ENCODE measurements at regions not wholly inside any gene's neighbourhood (a gene's known extent, or its start where the extent isn't known, plus 50 kb on each side); places are given as distances from the start of the nearest gene placed in this dataset.

GRCh38 chr9:96050861-96051155 is 175.3 kb downstream of the ERCC6L2 start:
- Histone ChIP-seq H3K4me1 (ENCODE audit: control insufficient read depth, low read length) (no peaks in the 10 kb centered on the region), H3K79me2 (ENCODE audit: control insufficient read depth, low read length) (no peaks in the 10 kb centered on the region), H3K36me3 (ENCODE audit: control insufficient read depth, low read length) (no peaks in the 10 kb centered on the region), H3K9me2 (replicated peaks; ENCODE audit: control insufficient read depth, low read length) (no peaks in the 10 kb centered on the region), H3K4me3 (ENCODE audit: low read length) (no peak overlapping the region), H3K27me3 (ENCODE audit: control insufficient read depth, low read length) (no peaks in the 10 kb centered on the region; the same call in 1 of the 2 replicates), H3K4me2 (ENCODE audit: low read length) (no peak overlapping the region), H3K27ac (ENCODE audit: low read depth, low read length) (no peak overlapping the region), H3K9me3 (ENCODE audit: control insufficient read depth, insufficient read depth, low read length) (peaks cover 3% of the 10 kb centered on the region; the same call in 1 of the 2 replicates), H4K20me1 (ENCODE audit: control insufficient read depth, insufficient read depth, low read depth, low read length) (no peaks in the 10 kb centered on the region), H3F3A (ENCODE audit: control insufficient read depth, insufficient read depth) (no peaks in the 10 kb centered on the region)
- no peak for TF ChIP-seq EZH2phosphoT487 (IDR thresholded peaks at IDR 0.05; ENCODE audit: borderline replicate concordance, low read length)
- TF ChIP-seq, protein P1, sequence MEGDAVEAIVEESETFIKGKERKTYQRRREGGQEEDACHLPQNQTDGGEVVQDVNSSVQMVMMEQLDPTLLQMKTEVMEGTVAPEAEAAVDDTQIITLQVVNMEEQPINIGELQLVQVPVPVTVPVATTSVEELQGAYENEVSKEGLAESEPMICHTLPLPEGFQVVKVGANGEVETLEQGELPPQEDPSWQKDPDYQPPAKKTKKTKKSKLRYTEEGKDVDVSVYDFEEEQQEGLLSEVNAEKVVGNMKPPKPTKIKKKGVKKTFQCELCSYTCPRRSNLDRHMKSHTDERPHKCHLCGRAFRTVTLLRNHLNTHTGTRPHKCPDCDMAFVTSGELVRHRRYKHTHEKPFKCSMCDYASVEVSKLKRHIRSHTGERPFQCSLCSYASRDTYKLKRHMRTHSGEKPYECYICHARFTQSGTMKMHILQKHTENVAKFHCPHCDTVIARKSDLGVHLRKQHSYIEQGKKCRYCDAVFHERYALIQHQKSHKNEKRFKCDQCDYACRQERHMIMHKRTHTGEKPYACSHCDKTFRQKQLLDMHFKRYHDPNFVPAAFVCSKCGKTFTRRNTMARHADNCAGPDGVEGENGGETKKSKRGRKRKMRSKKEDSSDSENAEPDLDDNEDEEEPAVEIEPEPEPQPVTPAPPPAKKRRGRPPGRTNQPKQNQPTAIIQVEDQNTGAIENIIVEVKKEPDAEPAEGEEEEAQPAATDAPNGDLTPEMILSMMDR (IDR thresholded peaks at IDR 0.05; ENCODE audit: low read depth, low read length, poor library complexity, severe bottlenecking): no peak

DNA sequence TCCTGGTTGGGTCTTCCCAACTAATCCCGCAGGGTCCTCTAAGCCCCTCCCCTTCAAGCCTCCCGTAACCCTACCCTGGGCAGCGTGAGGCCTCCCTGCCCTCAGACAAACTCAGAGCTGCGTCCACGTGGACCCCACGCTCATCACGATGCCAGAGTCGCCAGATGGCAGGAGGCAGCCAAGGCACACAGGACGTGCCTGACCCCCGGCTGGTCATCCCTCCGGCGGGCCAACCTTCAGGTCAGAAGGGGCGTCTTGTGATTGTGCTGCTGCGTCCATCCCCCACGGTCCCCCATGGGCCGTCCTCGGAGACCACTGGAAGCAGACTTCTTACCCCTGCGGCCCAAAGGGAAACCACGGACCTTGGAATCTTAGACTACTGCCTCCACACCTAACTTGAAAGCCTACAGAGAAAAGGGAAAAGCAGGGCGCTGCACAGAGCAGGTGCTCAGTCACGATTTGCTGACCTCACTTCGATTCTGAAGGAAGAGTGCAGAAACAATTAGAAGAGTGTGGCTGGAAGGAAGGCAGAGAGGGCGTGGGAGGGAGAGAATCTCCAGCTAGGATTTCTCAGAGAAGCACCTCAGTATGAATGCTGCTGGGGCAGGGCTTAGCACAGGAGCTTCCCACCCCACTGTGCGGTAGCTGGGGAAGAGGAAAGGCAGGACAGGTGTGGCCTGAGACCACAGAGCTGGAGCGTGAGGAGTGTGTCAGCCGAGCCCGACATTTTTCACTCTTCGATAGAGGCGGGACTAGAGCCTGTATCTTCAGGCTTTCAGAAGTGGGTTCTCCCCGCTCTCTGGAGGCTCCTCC is 174.8 kb downstream of the ERCC6L2 start:
- Histone ChIP-seq H3K4me2 (ENCODE audit: low read length) (no peak overlapping the region), H3K36me3 (ENCODE audit: control insufficient read depth, low read length) (no peaks in the 10 kb centered on the region), H3K4me3 (ENCODE audit: low read length) (no peak overlapping the region), H4K20me1 (ENCODE audit: control insufficient read depth, insufficient read depth, low read depth, low read length) (no peaks in the 10 kb centered on the region), H3K27ac (ENCODE audit: low read depth, low read length) (no peak overlapping the region), H3K79me2 (ENCODE audit: control insufficient read depth, low read length) (no peaks in the 10 kb centered on the region), H3K9me3 (ENCODE audit: control insufficient read depth, insufficient read depth, low read length) (peaks cover 3% of the 10 kb centered on the region; the same call in 1 of the 2 replicates), H3K9me2 (replicated peaks; ENCODE audit: control insufficient read depth, low read length) (no peaks in the 10 kb centered on the region), H3K27me3 (ENCODE audit: control insufficient read depth, low read length) (no peaks in the 10 kb centered on the region; the same call in 1 of the 2 replicates), H3F3A (ENCODE audit: control insufficient read depth, insufficient read depth) (no peaks in the 10 kb centered on the region), H3K4me1 (ENCODE audit: control insufficient read depth, low read length) (no peaks in the 10 kb centered on the region)
- no peak for TF ChIP-seq EZH2phosphoT487 (IDR thresholded peaks at IDR 0.05; ENCODE audit: borderline replicate concordance, low read length)
- TF ChIP-seq, protein P1 (IDR thresholded peaks at IDR 0.05; ENCODE audit: low read depth, low read length, poor library complexity, severe bottlenecking): no peak

DNA sequence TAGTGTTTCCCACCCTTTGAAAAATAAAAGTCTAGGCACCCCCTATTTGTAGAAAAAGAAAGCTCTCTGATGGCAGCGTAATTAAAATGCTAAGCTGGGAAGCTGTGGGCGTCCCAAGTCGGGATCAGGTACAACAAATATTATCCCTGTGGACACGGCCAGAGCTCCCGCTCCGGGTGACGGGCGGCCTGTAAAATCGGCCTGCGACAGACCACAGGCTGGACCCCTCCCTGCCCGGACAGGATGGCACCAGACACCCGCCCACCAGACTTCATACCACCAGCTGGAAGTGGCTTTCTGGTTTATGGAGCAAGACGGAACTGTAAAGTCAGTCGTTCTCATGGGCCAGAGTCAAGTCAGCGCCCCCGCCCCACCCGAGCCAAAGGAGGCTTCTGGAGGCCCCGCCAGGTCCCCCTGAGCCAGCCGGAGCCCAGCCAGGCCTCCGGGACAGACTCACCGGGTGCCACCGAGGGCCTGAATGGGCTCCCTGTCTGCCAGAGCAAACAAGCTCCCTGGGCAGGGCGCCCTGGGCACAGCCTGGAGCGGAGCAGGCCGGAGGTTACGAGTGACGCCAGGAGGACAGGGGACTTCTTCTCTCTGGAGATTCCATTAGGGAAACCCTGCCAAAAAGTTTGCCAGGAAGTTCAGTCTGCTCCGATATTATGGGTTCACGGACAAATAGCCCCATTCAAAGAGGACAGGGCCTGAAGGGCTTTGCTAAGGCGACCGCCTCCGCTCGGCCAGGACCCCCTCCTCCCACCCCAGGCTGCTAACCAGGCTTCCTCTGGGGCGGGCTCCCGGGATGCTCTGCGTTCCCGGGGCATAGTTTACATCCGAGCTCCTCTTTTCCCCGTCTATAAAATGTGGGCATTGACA is 173.7 kb downstream of the ERCC6L2 start:
- TF ChIP-seq, protein P1 (IDR thresholded peaks at IDR 0.05; ENCODE audit: low read depth, low read length, poor library complexity, severe bottlenecking): no peak
- TF ChIP-seq EZH2phosphoT487 (IDR thresholded peaks at IDR 0.05; ENCODE audit: borderline replicate concordance, low read length): no peak
- Histone ChIP-seq H3K27me3 (ENCODE audit: control insufficient read depth, low read length) (no peaks in the 10 kb centered on the region; the same call in 1 of the 2 replicates), H3K4me3 (ENCODE audit: low read length) (no peak overlapping the region), H3K9me2 (replicated peaks; ENCODE audit: control insufficient read depth, low read length) (no peaks in the 10 kb centered on the region), H3F3A (ENCODE audit: control insufficient read depth, insufficient read depth) (no peaks in the 10 kb centered on the region), H3K36me3 (ENCODE audit: control insufficient read depth, low read length) (no peaks in the 10 kb centered on the region), H4K20me1 (ENCODE audit: control insufficient read depth, insufficient read depth, low read depth, low read length) (no peaks in the 10 kb centered on the region), H3K4me2 (ENCODE audit: low read length) (no peak overlapping the region), H3K27ac (ENCODE audit: low read depth, low read length) (no peak overlapping the region), H3K4me1 (ENCODE audit: control insufficient read depth, low read length) (no peaks in the 10 kb centered on the region), H3K79me2 (ENCODE audit: control insufficient read depth, low read length) (no peaks in the 10 kb centered on the region), H3K9me3 (ENCODE audit: control insufficient read depth, insufficient read depth, low read length) (peaks cover 3% of the 10 kb centered on the region; the same call in 1 of the 2 replicates)

Measured in DOHH2 (cell line).